ENCODE measurements at regions not wholly inside any gene's neighbourhood (a gene's known extent, or its start where the extent isn't known, plus 50 kb on each side); places are given as distances from the start of the nearest gene placed in this dataset.

DNA sequence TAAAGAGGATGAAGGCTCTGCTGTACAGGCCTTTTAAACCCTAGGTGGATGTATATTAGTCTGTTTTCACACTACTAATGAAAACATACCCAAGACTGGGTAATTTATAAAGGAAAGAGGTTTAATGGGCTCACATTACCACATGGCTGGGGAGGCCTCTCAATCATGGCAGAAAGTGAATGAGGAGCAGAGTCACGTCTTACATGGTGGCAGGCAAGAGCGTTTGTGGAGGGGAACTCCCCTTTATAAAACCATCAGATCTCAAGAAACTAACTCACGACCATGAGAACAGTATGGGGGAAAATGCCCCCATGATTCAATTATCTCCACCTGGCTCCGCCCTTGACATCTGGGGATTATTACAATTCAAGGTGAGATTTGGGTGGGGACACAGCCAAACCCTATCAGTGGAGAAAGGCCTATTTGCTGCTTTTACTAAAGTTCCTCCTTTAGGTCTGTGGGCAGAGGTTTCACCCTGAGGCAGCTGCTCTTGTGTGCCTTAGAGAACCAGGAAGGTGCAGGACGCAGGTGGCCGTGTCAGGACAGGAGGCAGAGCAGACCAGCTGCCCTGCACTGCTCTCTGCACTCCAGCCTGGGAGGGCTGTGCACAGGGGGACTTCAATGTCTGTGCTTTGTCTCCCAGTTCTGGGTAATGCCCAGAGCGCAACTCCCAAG, 178.8 kb upstream of the HDAC4 start:
- no peak for DNase-seq

DNA sequence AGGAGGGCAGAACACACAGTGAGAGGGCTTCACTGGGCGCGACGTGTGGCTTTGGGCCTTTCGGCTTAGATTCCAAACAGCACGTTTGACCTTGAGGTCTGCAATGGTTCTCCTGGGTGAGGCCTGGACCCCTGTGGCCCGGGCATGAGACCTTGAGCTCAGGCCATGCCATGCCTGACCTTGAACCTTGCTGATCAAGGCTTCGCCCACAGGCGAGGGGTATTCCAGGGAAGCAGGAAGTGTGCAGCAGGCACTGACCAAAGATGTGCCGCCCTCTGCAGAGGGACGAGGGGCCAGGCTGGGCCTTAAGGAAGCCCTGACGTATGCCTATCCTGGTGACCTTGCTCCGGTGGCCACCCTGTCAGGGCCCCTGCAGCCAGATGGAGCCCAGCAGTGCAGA, 178.3 kb upstream of the HDAC4 start:
- DNase-seq, result no peak

DNA sequence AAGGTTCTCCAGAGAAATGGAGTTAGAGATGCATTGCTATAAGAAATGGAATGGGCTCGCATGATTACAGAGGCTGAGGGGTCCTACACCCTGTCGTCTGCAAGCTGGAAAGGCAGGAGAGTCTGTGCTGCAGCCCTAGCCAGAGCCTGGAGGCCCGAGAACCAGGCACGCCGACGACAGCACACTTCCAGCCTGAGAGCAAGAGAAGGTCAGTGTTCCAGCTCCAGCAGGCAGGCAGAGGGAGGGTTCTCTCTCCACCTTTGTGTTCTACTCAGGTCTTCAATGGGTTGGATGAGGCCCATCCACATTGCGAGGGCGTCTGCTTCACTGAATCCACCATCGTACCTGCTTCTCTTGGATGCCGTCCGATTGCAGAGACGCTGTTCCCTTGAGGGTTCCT, 177.6 kb upstream of the HDAC4 start:
- DNase-seq, result no peak

DNA sequence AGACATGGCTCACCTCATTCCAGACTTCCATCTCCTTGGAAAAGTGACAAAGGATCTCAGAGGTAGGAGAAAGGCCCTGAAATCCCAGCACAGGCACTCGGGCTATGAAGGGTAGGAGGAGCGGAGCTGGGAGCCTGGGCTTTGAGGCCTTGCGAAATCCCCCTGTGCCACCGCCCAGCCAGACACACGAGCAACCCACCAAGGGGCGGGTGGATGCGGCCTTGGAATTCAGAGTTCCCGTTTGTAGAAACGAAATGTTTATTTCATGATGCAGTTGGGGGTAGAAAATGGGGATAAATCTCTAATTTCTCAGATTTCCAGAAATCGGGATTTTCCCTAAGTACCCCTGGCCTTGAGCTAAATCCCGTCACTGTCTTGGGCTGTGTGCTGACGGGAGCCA, 177.1 kb upstream of the HDAC4 start:
- DNase-seq, result no peak

DNA sequence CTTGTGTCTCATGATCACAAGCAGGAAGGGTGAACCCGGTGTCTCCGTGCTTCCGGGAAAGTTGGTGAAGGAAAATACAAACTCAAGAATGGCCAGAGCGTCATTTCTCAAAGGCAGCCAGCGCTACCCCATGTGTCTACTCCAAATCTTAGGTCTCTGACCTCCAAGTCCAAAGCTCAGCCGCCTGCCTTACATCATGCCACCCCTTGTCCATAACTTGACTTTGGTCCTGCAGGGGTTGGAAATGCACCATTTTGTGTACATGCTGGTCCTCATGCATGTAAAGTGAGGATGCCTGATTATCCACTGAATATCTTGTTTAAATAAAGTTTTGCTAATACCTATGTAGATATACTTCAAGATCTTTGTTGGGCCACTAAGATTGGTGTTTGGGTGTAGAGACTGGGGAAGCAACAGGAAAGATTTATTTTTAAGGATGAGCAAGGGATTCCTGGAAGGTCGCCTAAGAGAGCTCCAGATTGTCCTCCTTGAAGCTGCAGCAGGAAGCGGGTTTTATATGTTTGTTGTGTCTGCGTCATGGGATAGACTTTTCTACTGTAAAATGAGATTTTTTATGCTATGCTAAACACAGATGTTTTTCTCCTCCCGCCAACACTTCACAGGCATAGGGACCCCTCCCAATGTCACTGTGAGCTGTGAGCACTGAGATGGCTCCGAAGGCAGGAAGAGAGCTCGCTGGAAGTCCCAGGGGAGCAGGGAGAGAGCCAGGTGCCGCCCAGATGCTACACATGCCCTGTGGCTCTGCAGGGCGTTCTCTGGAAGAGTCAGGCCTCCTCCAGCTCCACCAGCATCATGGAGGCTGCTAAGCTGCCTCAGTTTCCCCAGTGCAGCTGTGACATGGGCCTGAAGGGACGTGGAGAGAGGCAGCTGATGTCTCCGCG, 176.2 kb upstream of the HDAC4 start:
- no peak for DNase-seq

DNA sequence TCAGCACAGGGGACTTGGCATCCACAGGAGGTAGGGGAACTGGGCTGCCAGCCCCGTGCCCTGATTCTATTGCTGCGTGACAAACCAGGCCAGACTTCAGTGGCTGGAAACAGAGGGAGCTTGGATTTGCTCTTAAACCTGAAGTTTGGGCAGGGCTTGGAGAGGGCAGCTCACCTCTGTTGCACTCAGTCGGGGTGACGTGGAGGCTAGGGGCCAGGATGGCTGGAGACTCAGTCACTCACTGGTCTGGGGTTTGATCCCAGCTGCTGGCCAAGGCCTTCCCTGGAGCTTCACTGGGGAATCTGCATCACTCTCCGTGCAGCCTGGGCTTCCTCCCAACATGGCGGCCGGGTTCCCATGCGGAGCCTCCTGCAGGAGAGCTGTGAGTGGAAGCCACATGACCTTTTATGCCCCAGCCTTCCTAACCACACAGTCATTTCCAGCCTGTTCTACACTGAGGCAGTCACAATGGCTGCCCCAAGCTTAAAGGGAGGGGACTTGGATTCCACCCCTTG, 175.2 kb upstream of the HDAC4 start:
- DNase-seq, result no peak

DNA sequence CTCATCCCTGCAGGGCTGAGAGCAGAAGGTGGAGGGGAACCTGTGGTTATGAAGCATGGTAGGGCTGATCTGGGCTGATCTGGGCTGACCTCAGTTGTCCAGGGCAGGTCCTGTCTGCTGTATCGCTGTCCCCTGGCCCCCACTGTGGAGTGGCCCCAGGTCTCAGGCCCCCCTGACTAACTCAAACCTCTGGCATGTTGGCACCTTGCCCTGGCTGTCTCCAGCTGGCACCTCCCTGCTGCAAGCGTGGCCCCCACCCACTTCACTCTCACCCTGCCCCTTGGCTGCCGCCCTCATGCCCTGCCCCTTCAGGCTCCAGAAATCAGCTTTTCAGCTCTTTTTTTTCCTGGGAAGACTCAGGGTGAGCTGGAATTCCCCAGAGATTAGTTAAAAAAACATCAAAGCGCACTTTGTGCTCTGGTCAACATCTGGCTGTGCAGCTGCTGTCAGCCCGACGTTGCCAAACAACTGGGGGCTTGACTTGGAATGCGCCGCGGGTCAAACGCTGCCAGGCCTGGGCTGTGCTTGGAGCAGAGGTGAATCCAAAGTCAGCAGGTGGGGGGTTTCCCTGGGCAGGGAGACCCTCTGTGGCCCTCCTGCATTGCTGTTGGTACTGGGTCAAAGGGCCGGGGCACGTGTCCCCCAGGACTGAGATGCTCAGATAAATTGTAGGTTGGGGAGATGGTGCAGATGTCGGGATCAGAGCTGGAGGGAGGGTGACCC, 173.8 kb upstream of the HDAC4 start:
- no peak for DNase-seq

DNA sequence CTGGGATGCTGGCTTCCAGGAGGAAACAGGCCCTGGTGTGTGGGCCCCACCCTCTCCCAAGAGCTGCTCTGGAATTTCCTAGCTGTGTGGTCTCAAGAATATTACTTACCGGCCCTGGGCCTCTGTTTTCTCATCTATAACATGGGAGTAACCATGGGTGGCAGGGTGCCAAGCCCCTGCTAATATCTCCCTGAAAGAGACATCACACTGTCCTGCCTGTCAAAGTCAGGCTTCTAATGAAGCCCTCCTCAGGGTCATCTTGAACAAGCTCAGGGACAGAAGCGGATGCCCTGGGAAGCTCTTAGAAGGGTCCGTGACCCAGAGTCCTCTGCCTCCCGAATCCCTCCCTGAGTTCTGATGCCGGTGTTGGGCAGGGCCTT, 173.2 kb upstream of the HDAC4 start:
- no peak for DNase-seq

DNA sequence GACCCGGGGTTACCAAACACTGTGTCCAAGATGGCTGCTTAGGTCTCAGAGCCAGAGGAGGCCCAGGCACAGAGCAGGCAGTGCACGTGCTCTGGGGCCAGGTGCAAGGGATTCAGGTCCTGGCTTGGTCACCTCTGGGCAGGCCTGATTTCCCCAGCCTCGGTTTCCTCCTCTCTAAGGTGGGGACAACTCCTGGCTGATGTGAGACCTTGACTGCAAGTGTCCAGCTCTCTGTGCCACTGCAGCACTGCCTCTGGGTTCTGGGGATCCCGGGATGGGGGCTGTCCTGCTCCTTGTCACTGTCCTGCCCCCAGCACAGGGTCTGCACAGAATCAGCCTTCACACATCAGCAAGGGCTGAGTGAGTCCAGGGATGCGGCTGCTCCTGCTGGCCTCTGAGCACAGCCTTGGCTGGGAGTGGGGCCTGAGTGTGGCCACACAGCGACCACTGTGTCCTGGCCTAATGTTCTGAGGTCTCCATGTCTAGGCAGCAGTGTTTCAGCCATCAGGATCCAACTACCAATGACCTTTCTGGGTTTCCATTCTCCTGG, 170.2 kb upstream of the HDAC4 start:
- DNase-seq, result no peak

DNA sequence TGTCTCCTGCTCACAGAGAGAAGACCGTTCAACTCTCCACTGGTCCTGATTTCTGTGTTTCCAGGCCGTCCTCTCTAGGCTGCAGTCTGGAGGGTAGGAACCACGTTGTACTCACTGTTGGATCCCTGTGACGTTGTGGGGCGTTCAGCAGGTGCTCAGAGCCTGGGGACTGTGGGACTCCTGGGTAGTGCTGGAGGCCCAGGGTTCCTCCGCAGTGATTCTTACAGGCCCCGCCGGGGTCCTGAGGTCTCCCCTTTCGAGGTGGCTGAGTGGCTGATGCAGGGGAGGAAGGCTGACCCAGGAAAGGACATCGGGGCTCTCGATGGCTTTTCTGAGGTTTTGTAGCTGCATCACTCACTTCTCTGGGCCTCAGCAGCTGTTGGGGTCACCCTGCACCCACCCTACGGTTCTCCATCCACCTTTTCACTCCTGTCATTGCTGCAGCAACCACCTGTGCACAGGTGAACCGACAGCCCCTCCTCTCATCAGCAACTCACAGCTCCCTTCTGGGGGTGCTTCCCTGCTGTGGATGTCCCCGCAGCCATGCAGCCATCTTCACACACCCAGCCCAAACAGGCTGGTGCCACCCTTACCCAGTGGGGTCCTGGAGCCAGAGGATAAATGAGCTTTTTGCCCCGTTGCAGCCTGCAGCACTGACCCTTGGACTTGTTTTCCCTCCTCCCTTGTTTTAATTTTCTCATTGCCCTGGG, 169.6 kb upstream of the HDAC4 start:
- DNase-seq, result no peak

DNA sequence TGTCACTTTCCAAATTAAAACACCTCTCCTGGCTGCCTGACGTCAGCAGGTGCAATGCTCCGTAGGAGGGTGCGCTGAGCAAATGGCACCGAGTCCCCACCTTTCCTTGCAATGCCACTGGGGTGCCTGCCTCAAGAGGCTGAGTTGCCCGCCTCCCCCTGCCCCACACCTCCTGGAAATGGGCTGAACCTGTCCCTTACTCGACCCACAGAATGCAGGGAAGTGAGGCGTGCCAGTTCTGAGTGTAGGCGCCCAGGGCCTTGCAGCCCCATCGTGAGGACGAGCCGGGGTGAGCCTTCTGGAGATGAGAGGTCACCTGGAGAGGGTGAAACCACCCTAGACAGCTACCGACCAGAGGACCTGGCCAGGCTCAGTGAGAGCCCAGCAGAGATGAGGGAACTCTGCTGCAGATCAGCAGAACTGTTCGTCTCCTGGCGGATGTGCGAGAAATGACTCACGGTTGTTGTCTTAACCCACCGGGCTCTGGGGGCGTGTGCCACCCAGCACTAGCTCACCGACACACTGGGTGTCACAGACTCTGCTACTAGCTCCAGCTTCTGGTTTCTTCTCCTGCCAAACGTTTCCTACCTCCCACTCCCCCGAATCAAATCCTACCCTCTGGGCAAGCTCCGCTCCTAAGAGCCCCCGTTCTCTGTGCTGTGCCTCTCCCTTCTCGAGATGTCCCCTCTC, 168.7 kb upstream of the HDAC4 start:
- no peak for DNase-seq

DNA sequence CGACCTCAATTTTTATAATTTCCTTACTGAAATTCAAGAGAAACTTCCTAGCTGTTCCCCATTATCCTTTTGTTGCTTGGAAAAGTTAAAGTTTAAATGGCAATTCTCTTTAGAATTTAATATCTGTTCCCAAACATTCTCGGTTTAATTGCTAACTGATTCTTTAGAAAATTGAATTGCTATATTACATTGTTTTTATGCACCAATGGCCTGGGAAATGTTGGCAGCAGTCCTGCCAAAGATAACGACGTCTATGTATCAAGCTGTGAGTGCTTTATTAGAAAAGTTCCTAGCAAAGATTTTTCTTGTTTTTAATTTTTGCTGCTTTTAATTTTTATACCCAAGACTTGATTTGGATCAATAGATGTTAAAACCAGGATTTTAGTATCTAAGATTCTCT, 167.8 kb upstream of the HDAC4 start:
- DNase-seq, result no peak

DNA sequence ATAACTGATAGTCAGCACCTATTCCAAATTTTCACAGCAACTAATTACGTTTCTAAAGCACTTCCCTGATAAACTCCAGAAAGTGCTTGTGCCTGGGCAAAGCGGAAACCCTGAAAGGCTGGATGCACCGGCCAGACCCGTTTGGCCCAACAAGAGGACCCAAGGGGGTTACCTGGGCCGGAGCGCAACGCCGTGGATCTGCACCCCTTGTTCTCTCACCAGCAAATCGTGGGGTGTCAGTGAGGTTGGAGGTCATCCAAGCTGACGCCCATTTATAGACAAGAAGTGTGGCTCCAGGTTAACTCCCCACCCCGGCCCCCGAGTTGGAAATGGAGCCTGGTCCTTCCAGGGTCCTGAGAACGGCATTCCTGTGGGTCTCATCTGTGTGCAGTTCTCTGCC, 167.0 kb upstream of the HDAC4 start:
- DNase-seq, result no peak

DNA sequence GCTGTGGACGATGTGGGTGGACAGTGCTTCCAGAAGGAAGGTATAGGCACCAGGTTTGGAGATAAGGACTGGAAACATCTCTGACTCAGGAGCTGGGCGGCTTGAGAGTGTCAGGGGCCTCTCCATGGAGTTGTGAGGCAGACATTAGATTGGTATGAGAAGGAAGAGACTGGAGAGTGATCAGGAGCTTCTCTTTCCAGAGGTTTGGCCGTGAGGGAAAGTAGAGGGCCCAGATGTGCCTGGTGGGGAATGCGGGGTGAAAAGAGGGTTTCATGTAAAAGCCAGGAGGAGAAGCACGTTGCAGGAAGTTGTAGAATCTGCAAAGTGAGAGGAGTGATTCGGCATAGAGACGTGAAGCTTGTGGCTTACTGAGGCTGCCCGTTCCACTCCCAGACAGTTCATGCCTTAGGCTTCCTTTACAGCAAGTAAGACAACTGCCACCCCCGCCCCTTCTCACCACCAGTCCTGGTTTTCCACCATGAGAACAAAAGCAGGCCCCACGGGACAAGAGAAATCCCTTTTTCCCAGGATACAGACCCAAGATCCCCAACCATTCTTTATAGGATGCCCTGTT, 166.3 kb upstream of the HDAC4 start:
- DNase-seq, result no peak

DNA sequence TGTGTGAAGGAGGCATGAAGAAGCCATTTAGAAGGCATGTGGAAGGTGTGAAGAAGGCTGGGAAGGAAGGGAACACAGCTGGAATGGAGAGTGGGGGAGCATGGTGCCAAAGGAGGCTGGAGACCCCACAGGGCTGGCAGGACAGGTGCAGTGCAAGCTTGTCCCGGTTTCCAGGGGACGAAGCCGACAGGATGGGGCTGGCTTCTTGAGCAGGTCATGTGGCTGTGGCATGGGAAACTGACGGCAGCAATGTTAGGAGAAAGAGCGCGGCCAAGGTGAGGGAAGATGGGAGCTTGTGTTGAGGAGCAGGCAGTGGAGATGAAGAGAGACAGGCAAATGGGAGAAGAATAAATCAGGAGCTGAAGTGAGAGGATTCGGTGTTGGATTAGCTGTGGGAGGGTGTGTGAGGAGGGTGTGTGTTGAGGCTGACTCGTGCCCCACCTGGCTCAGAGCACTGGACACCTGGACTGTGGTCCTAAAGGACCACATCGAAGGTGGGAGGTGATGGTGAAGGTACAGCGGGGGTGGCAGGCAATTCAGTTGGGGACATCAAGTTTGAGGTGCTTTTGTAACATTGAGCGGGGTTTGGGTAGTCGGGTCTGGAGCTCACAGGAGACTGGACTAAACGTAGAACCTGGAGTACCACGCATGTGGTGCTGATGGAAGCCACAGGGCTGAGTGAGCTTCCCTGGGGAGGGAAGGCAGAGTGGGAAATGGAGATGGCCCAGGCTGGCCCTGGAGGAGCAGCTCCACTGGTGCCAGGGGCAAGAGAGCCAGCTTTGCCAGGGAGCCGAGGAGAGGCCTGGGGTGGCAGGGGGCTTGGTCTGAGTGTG, 165.6 kb upstream of the HDAC4 start:
- DNase-seq, result no peak

DNA sequence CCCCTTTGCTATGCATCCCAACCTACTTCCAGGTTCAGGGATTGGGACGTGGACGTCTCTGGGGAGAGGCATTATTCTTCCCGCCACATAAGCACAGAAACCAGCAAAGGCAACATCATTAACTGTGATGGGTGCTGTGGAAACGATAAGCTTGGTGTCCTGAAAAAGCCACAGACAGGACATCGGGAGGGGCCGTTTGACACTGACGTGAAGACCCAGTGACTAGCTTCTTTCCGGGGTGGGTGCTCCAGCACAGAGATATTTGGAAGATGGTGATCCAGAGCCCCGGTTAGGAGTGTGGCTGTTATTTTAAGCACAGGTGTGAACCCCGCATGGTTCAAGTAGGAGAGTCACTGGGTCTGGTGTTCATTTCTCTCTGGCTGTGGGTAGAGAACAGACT, 163.8 kb upstream of the HDAC4 start:
- DNase-seq, result no peak

DNA sequence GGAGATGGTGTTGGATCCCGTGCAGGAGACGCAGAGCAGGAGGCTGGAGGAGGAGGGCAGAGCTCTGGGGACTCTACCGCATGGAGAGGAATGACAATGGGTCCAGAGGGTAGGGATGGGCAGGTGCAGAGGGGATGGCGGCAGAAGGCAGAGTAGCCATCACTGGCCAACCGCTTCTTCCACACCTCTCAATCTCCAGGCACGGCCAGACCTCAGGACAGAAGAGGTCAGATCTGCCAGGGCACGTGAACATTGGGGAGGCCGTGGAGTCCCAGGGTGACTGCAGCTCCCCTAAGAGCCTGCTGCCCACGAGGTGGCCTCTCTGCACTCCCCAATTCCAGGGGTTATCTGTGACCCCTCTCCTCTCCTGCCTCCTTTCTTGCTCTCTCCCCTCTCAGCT, 162.7 kb upstream of the HDAC4 start:
- no peak for DNase-seq

DNA sequence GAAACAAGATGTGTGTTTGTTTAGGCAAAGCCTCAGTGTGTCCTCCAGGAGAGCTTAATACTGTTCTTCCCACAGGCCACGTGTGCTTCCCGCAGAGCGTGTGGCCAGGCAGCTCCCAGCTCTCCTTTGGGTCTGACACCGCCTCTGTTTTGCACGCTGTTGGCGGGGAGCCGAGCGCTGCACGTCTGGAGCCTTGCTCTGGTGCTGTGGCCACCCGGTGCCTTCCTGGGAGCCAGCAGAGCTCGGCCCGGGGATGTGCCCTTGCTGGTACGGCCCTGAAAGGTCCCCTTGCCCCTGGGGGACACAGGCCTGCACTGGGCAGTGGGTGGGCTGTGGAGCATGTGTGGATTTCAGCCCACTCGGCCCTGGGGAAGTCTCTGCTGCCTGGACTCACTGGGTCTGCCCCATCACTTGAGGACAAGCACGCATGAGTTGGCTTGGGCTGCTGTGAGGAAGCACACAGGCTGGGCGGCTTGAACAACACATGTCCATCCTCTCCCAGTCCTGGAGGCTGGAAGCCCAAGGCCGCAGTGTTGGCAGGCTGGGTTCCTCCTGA, 160.7 kb upstream of the HDAC4 start:
- DNase-seq, result no peak

DNA sequence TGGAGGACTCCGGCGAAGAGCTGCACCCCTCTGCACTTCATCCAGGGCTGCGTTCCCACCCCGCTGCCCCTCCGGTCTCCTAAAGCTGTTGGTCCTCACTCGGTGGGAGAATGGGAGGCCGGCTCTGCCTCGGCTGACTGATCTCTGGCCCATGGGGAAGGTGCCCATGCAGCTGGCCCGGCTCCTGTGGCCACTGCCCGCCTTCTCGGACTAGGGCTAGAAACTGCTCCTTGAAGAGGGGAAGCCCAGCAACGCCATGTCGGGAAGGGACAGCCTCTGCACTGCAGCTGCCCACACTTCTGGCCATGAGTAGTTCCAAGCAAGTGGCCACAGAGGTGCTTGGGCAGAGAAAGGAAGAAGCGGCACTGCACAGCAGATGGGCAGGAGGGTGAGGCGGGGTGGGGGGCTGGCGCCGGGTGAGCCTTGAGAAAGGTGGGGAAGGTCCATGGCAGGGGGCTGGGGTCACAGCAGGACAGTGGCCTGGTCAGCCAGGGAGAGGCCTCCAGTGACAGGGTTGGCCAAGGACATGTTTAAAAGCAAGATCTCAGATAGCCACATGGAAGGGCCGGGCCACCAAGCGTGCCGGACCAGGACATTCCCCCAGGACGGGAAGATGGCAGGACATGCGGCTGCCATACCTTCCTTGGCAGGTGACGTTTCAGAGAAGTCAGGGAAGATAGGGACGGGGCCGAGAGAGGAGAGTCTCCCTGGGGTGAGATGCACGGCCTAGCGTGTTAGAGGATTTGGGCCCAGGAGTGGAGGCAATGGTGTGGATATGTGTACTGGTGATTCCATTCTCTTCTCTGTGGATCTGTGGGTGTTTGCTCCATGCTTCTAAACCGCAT, 158.8 kb upstream of the HDAC4 start:
- DNase-seq, result no peak

DNA sequence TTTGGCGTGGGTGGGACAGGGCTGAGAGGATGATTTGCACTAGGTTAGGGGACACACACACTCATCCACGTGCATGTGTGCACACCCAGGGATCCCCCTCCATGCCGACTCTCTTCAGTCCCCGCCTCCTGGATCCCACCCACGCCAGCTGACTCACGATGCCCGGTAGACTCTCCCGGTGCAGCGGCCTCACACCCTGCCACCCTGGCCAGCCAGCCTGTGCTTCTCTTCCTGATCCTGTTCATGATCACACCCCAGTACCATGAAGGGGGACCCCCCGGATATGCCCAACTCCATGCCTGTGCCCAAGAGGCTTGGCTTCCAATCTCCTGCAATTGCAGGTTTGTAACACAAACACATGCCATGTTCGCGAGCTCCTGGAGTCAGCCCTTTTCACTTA, 157.8 kb upstream of the HDAC4 start:
- DNase-seq, result no peak

Data from OCI-M1 (cell line).